ENCODE measurements at regions not wholly inside any gene's neighbourhood (a gene's known extent, or its start where the extent isn't known, plus 50 kb on each side); places are given as distances from the start of the nearest gene placed in this dataset.

DNA sequence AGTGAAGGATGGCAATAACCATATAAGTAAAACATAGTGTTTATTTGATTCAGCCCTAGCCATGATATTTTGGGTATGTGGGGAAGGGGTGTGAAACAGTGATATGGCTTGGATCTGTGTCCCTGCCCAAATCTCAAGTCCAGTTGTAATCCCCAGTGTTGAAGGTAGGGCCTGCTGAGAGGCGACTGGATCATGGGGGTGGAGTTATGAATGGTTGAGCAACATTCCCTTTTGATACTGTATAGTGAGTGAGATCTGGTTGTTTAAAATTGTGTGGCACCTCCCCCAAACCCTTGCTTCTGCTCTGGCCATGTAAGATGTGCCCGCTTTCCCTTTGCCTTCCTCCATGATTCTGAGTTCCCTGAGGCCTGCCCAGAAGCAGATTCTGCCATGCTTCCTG lies 1804.6 kb downstream of the MAT2B start:
- H3K36me3 ChIP-seq, result no peaks in the 10 kb centered on the region
- TF ChIP-seq CTCF (IDR thresholded peaks at IDR 0.05), result no peak
- no peak for DNase-seq (ENCODE audit: low spot score)
- no peak overlapping the region for H3K27ac ChIP-seq
- H3K27me3 ChIP-seq, result no peaks in the 10 kb centered on the region
- no peaks in the 10 kb centered on the region for H3K9me3 ChIP-seq
- no peak overlapping the region for H3K4me3 ChIP-seq
- H3K4me1 ChIP-seq, result no peaks in the 10 kb centered on the region

- no peak overlapping the region for H3K4me3 ChIP-seq
- TF ChIP-seq CTCF (IDR thresholded peaks at IDR 0.05), result no peak
- H3K27ac ChIP-seq, result no peak overlapping the region
- no peaks in the 10 kb centered on the region for H3K9me3 ChIP-seq
- no peaks in the 10 kb centered on the region for H3K27me3 ChIP-seq
- H3K4me1 ChIP-seq, result no peaks in the 10 kb centered on the region
- DNase-seq (ENCODE audit: low spot score), result no peak
- H3K36me3 ChIP-seq, result no peaks in the 10 kb centered on the region
Observed at GRCh38 chr5:165321912-165322311, 1816.5 kb downstream of the MAT2B start.

DNA sequence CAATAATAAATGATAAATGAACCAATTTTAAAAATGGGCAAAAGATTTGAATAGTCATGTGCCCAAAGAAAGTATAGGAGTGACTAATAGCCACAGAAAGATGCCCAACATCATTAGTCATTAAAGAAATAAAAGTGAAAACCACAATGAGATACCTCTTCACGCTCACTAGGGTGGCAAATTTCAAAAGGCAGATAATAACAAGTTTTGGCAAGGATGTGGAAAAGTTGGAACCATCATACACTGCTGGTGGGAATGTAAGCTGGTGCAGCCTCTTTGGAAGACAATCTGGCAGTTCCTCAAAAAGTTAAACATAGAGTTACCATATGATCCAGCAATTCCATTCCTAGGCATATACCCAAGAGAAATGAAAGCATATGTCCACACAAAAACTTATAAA lies 1819.8 kb downstream of the MAT2B start:
- H3K27ac ChIP-seq, result no peak overlapping the region
- H3K9me3 ChIP-seq, result no peaks in the 10 kb centered on the region
- no peaks in the 10 kb centered on the region for H3K27me3 ChIP-seq
- no peak overlapping the region for H3K4me3 ChIP-seq
- DNase-seq (ENCODE audit: low spot score), result no peak
- no peak for TF ChIP-seq CTCF (IDR thresholded peaks at IDR 0.05)
- no peaks in the 10 kb centered on the region for H3K4me1 ChIP-seq
- H3K36me3 ChIP-seq, result no peaks in the 10 kb centered on the region

DNA sequence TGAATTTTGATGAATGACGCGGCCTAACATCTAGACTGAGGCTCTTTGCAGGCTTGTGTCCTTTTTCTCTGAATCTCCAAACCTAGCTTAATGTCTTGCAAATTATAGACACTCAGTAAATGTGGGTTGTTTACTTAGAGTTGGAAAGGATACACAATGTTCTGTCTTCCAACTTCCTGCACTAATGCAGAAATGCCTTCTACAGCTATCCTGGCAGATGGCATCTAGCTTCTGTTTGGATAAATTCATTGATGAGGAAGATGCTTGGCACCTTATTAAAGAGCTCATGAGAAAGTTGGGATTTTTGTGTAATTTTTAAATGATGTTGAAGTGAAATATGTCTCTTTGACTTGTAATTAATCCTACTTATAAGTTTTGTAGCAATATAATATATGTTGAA lies 1822.2 kb downstream of the MAT2B start:
- no peaks in the 10 kb centered on the region for H3K27me3 ChIP-seq
- H3K4me1 ChIP-seq, result no peaks in the 10 kb centered on the region
- no peak overlapping the region for H3K27ac ChIP-seq
- no peaks in the 10 kb centered on the region for H3K36me3 ChIP-seq
- H3K9me3 ChIP-seq, result no peaks in the 10 kb centered on the region
- DNase-seq (ENCODE audit: low spot score), result no peak
- H3K4me3 ChIP-seq, result no peak overlapping the region
- TF ChIP-seq CTCF (IDR thresholded peaks at IDR 0.05), result no peak

DNA sequence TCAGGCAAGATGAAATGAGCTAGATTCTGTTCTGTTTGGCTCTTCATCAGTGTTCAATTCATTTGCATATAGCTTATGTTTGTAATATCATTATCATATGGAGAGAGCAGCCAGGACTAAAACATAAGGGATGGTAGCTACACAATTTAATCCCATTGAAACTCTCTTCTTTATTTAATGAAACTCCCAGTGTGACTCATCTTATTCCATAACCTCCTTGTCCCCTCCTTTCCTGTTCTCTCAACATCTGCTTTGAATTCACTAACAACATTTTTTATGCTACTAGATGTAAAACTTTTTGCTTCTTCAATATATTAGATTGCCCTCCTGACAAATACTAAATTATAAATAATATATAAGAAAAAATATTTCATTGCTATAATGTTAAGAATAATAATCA lies 1823.4 kb downstream of the MAT2B start:
- no peaks in the 10 kb centered on the region for H3K36me3 ChIP-seq
- no peak for DNase-seq (ENCODE audit: low spot score)
- H3K4me1 ChIP-seq, result no peaks in the 10 kb centered on the region
- no peak overlapping the region for H3K27ac ChIP-seq
- H3K27me3 ChIP-seq, result no peaks in the 10 kb centered on the region
- no peaks in the 10 kb centered on the region for H3K9me3 ChIP-seq
- TF ChIP-seq CTCF (IDR thresholded peaks at IDR 0.05), result no peak
- no peak overlapping the region for H3K4me3 ChIP-seq

DNA sequence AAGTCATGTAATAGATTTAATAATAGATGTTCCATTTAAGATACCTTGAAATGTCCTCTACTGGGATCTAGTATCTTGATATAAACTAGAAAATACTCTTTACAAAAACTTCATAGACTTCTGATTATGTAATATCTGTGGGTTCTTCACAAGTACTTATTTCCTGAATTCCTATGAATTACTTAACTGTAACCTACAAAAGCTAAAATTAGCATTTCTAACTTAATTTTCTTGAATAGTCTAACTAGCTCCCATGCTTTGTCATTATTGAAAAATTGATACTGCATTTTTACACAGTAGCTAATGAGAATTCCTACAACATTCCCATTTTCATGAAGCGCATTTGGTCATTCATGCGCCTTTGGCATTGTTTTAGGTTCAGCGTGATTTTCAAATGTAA lies 1828.2 kb downstream of the MAT2B start:
- TF ChIP-seq CTCF (IDR thresholded peaks at IDR 0.05), result no peak
- no peak overlapping the region for H3K27ac ChIP-seq
- H3K4me3 ChIP-seq, result no peak overlapping the region
- no peaks in the 10 kb centered on the region for H3K9me3 ChIP-seq
- H3K27me3 ChIP-seq, result no peaks in the 10 kb centered on the region
- H3K36me3 ChIP-seq, result no peaks in the 10 kb centered on the region
- DNase-seq (ENCODE audit: low spot score), result no peak
- H3K4me1 ChIP-seq, result no peaks in the 10 kb centered on the region
